IMR-90 (cell line): ENCODE measurements at regions not wholly inside any gene's neighbourhood (a gene's known extent, or its start where the extent isn't known, plus 50 kb on each side); places are given as distances from the start of the nearest gene placed in this dataset.

Experiments used
- ATAC-seq: fragments of 200-7000 bp; cut with Tn5 transposase; 2 replicates; pipeline ENCODE4 v1.9.1; 2020; ENCODE audit warnings: low read depth, mild to moderate bottlenecking, moderate library complexity
- BruUV-seq: library from RNA; stranded (reverse); fragments of 400-500 nt; replicated peaks from 2 replicates; lab custom pipeline; 2021; lab: Mats Ljungman, UMichigan
- CTCF ChIA-PET: fragments of 300-600 bp; formaldehyde crosslinking; extraction: SDS; loops from one replicate; lab custom pipeline; 2021; ENCODE audit warnings: antibody characterized with exemption; lab: Yijun Ruan, JAX
- POLR2A ChIA-PET: fragments of 300-600 bp; sonication (Branson Sonifier 250); formaldehyde crosslinking; loops from one replicate; lab custom pipeline; 2022; ENCODE audit warnings: antibody characterized with exemption; ENCODE audit not compliant: unreplicated experiment; lab: Charles Lee
- DNase-seq: peaks from one replicate; pipeline ENCODE4 v3.0.0; 2013
- H2AFZ ChIP-seq: replicated peaks from 2 replicates; pipeline ENCODE3; 2013; ENCODE audit warnings: low read length, mild to moderate bottlenecking; ENCODE audit not compliant: poor library complexity
- H2AK5ac ChIP-seq: 2 replicates; pipeline ENCODE4 v1.6.1; 2013; ENCODE audit warnings: low read depth, low read length, inconsistent platforms
- H2AK9ac ChIP-seq: replicated peaks from 2 replicates; pipeline ENCODE3; 2013; ENCODE audit warnings: mild to moderate bottlenecking, low read depth, low read length, moderate library complexity; ENCODE audit not compliant: poor library complexity
- H2BK120ac ChIP-seq: 2 replicates; pipeline ENCODE4 v1.6.1; 2013; ENCODE audit warnings: low read depth, low read length, inconsistent platforms
- H2BK15ac ChIP-seq: 3 replicates; pipeline ENCODE4 v1.6.1; 2013; ENCODE audit warnings: low read depth, low read length, inconsistent platforms
- H2BK20ac ChIP-seq: 2 replicates; pipeline ENCODE4 v1.6.1; 2013; ENCODE audit warnings: low read depth, mild to moderate bottlenecking, inconsistent platforms, low read length, moderate library complexity
- H2BK5ac ChIP-seq: 2 replicates; pipeline ENCODE4 v1.6.1; 2013; ENCODE audit warnings: mild to moderate bottlenecking, low read depth, low read length, inconsistent platforms; ENCODE audit not compliant: poor library complexity, severe bottlenecking
- H3K14ac ChIP-seq: replicated peaks from 2 replicates; pipeline ENCODE4 v1.6.1; 2013; ENCODE audit warnings: low read depth, low read length, inconsistent platforms
- H3K18ac ChIP-seq: 2 replicates; pipeline ENCODE4 v1.6.1; 2013; ENCODE audit warnings: low read depth, low read length, control low read depth
- H3K23ac ChIP-seq: 2 replicates; pipeline ENCODE4 v1.6.1; 2013; ENCODE audit warnings: low read depth, low read length, inconsistent platforms
- H3K27ac ChIP-seq: 2 replicates; pipeline ENCODE4 v1.5.1; 2013; ENCODE audit warnings: mild to moderate bottlenecking, control low read depth, low read length; ENCODE audit not compliant: insufficient read depth
- H3K27me3 ChIP-seq: 2 replicates; pipeline ENCODE4 v1.6.1; 2013; ENCODE audit warnings: low read length; ENCODE audit not compliant: control insufficient read depth, insufficient read depth
- H3K36me3 ChIP-seq: 2 replicates; pipeline ENCODE4 v1.6.1; 2013; ENCODE audit warnings: low read length, mixed read lengths; ENCODE audit not compliant: control insufficient read depth, insufficient read depth
- H3K4ac ChIP-seq: 2 replicates; pipeline ENCODE4 v1.6.1; 2013; ENCODE audit warnings: low read depth, low read length, inconsistent platforms
- H3K4me1 ChIP-seq: 2 replicates; pipeline ENCODE4 v1.6.1; 2013; ENCODE audit warnings: low read length, mixed read lengths; ENCODE audit not compliant: control insufficient read depth, insufficient read depth
- H3K4me2 ChIP-seq: 2 replicates; pipeline ENCODE4 v1.6.1; 2013; ENCODE audit warnings: low read depth, mild to moderate bottlenecking, control low read depth, low read length, moderate library complexity
- H3K4me3 ChIP-seq: 2 replicates; pipeline ENCODE4 v1.5.1; 2013; ENCODE audit warnings: low read depth, mild to moderate bottlenecking, control low read depth, low read length, moderate library complexity; ENCODE audit not compliant: insufficient read depth
- H3K56ac ChIP-seq: 2 replicates; pipeline ENCODE4 v1.6.1; 2013; ENCODE audit warnings: low read length, inconsistent platforms; ENCODE audit not compliant: insufficient read depth; ENCODE audit errors: extremely low read depth
- H3K79me1 ChIP-seq, 2 experiments: 2 replicates each; pipeline ENCODE4 v1.6.1; 2013; ENCODE audit warnings: low read length in 2 of 2, inconsistent platforms in 1 of 2, low read depth in 1 of 2
- H3K9ac ChIP-seq: 2 replicates; pipeline ENCODE4 v1.6.1; 2013; ENCODE audit warnings: low read depth, low read length, control low read depth
- H3K9me1 ChIP-seq: 2 replicates; pipeline ENCODE4 v1.6.1; 2013; ENCODE audit warnings: low read length, inconsistent platforms; ENCODE audit not compliant: insufficient read depth
- H3K9me3 ChIP-seq: 2 replicates; pipeline ENCODE4 v1.6.1; 2013; ENCODE audit warnings: low read length; ENCODE audit not compliant: control insufficient read depth, insufficient read depth
- H4K20me1 ChIP-seq: 2 replicates; pipeline ENCODE4 v1.6.1; 2013; ENCODE audit warnings: low read length, inconsistent platforms; ENCODE audit not compliant: insufficient read depth
- H4K5ac ChIP-seq: 2 replicates; pipeline ENCODE4 v1.6.1; 2013; ENCODE audit warnings: mild to moderate bottlenecking, low read depth, low read length, control low read depth
- H4K8ac ChIP-seq, 2 experiments: 2 replicates each; pipeline ENCODE4 v1.6.1; 2013; ENCODE audit warnings: low read depth in 2 of 2, low read length in 2 of 2, control low read depth in 1 of 2, inconsistent platforms in 1 of 2
- H4K91ac ChIP-seq: 2 replicates; pipeline ENCODE4 v1.6.1; 2013; ENCODE audit warnings: low read depth, low read length, inconsistent platforms; ENCODE audit not compliant: insufficient read depth
- BHLHE40 ChIP-seq: fragments of 150-350 bp; IDR thresholded peaks from 2 replicates; pipeline ENCODE4 v1.6.1; 2016; ENCODE audit warnings: mild to moderate bottlenecking, low read depth, low read length
- ELK1 ChIP-seq: fragments of 150-350 bp; IDR thresholded peaks from 2 replicates; pipeline ENCODE4 v1.6.1; 2016; ENCODE audit warnings: low read depth, mild to moderate bottlenecking, low read length, moderate library complexity, borderline replicate concordance
- MAFK ChIP-seq: IDR thresholded peaks from 2 replicates; pipeline ENCODE4 v1.6.1; 2012; ENCODE audit warnings: low read depth, low read length, improper control_type of control experiment
- MAZ ChIP-seq: IDR thresholded peaks from 2 replicates; pipeline ENCODE4 v1.6.1; 2012; ENCODE audit warnings: low read depth, mild to moderate bottlenecking, low read length, improper control_type of control experiment, moderate library complexity, borderline replicate concordance
- MXI1 ChIP-seq: IDR thresholded peaks from 2 replicates; pipeline ENCODE4 v1.6.1; 2012; ENCODE audit warnings: low read depth, mild to moderate bottlenecking, low read length, moderate library complexity, borderline replicate concordance
- NFE2L2 ChIP-seq: fragments of 150-350 bp; IDR thresholded peaks from 2 replicates; pipeline ENCODE4 v1.6.1; 2016; ENCODE audit warnings: low read depth, mild to moderate bottlenecking, low read length
- POLR2A ChIP-seq: IDR thresholded peaks from 2 replicates; pipeline ENCODE4 v1.6.1; 2012; ENCODE audit warnings: mild to moderate bottlenecking, low read depth, low read length
- RCOR1 ChIP-seq: IDR thresholded peaks from 2 replicates; pipeline ENCODE4 v1.6.1; 2012; ENCODE audit warnings: mild to moderate bottlenecking, low read length, improper control_type of control experiment; ENCODE audit not compliant: insufficient replicate concordance
- WGBS, 2 experiments: methylation state at CpG; one replicate each; pipeline versions ENCODE4 v1.1.5 to v1.1.7; 2013; ENCODE audit warnings: missing lambda C conversion rate in 2 of 2; ENCODE audit not compliant: insufficient read length in 1 of 2; ENCODE audit errors: extremely low coverage in 2 of 2; 5-methylcytosine and 5-hydroxymethylcytosine counted together
- dilution Hi-C: fragments of 300-500 bp; cut with HindIII; formaldehyde crosslinking; loops from one replicate; pipeline ENCODE4 v1.14.3; 2018; ENCODE audit warnings: low sequenced_read_pairs; ENCODE audit not compliant: unreplicated experiment
- in situ Hi-C: fragments of 300-500 bp; cut with MboI; formaldehyde crosslinking; loops from 3 replicates; pipeline ENCODE4 v1.14.3; 2019; ENCODE audit warnings: low sequenced_read_pairs, inconsistent platforms, mixed read lengths
- intact Hi-C: fragments of 100-400 bp; cut with micrococcal nuclease; formaldehyde crosslinking; loops from 2 replicates; pipeline ENCODE4 v1.10.0; 2022

- WGBS, 2 experiments, result no CpG with 5 or more reads among the region's 7 CpGs
- POLR2A ChIA-PET, result no interaction called here
- H4K91ac ChIP-seq, result peak overlapping the region; percentile 68
- H3K56ac ChIP-seq, result no peak overlapping the region
- peak overlapping the region; percentile 27 for H2AFZ ChIP-seq
- H3K4me2 ChIP-seq, result no peak overlapping the region
- H3K36me3 ChIP-seq, result no peaks in the 10 kb centered on the region
- peak overlapping the region; percentile 1 to 64; a peak in 2 of 4 replicates for H4K8ac ChIP-seq
- no peaks in the 10 kb centered on the region for H3K79me1 ChIP-seq
- ATAC-seq, result no peak
- dilution Hi-C loops (no loop called here), in situ Hi-C loops (no loop called here), intact Hi-C loops (no loop called here)
- H2BK20ac ChIP-seq, result 0 out of 2 replicates have a peak overlapping the region, but pooled peaks have one; percentile 35
- H4K5ac ChIP-seq, result no peak overlapping the region
- TF ChIP-seq NFE2L2, result no peak
- no peak for TF ChIP-seq RCOR1
- TF ChIP-seq POLR2A, result no peak
- TF ChIP-seq MAZ, result no peak
- no peak for TF ChIP-seq ELK1
- no peak for TF ChIP-seq BHLHE40
- no peak for TF ChIP-seq MAFK
- no peak for TF ChIP-seq MXI1
- peaks cover 7% of the 10 kb centered on the region for H4K20me1 ChIP-seq
- H3K18ac ChIP-seq, result no peak overlapping the region
- H3K14ac ChIP-seq, result no peak overlapping the region; the same call in 1 of the 2 replicates
- peaks cover 6% of the 10 kb centered on the region; the same call in 1 of the 2 replicates for H3K27me3 ChIP-seq
- H3K9me1 ChIP-seq, result peaks cover 14% of the 10 kb centered on the region
- H3K23ac ChIP-seq, result no peak overlapping the region
- 0 out of 3 replicates have a peak overlapping the region, but pooled peaks have one; percentile 2 for H2BK15ac ChIP-seq
- H3K9me3 ChIP-seq, result no peaks in the 10 kb centered on the region
- DNase-seq, result no peak
- no peak overlapping the region for H3K9ac ChIP-seq
- no TSS peak for BruUV-seq
- peak overlapping the region; percentile 39; the same call in 1 of the 2 replicates for H3K27ac ChIP-seq
- H2BK5ac ChIP-seq, result peak overlapping the region; percentile 37
- peak overlapping the region; percentile 65 for H3K4ac ChIP-seq
- CTCF ChIA-PET, result no interaction called here
- peak overlapping the region; percentile 53 for H2BK120ac ChIP-seq
- peak overlapping the region; percentile 65 for H2AK9ac ChIP-seq
- H2AK5ac ChIP-seq, result peak overlapping the region; percentile 48; the same call in 1 of the 2 replicates
- H3K4me3 ChIP-seq, result no peak overlapping the region
- H3K4me1 ChIP-seq, result peaks cover 18% of the 10 kb centered on the region
These were observed 58.8 kb upstream of the GGTA1 start for GRCh38 chr9:121558473-121558872.
